ENCODE measurements at regions not wholly inside any gene's neighbourhood (a gene's known extent, or its start where the extent isn't known, plus 50 kb on each side); places are given as distances from the start of the nearest gene placed in this dataset.

DNA sequence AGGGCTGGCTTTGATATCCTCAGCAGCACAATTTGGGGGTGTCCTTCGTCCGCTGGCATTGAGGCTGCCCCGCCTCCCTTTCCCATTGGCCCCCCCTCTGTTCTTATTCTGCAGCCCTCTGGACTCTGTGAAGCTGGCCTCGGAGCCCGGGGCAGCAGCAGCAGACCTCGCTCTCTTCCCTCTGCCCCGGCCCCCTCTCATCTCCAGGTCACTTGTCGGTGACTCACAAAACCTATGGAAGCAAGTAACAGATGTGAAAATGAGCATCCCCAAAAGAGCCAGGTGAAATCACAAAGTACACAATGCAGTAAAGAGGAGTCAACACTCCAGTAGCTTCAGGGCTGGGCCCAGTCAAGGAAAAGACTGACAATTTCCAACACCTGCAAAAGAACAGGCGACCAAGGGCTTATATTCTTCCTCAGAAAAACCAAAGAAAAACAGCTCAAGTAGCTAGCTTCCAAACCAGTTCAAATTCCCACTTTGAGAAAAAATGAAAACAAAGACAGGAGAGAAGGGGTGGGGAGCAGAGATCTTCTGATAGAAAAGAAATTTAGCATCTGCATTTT lies 97.5 kb downstream of the ZNF608 start:
- DNase-seq (ENCODE audit: low read depth in 4 of 4, low spot score in 2 of 4), result no peak

DNA sequence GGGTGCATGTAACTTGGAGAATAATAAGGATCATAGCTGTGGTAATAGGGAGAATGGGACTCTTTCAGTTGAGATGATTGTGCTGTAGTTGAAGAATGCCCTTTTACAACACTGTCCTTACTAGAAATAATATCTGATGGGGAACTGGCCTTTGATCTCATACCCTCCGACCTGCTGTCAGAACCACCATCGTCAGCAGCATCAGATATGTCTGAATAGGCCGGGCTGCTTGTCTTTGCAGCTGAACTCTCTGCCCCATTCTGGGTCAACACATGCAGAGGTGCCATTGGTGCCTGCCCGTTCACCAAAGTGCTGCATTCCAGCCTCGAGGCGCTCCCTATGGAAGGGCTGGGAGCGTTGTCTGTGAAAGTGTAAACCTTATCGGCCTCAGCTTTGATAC lies 99.1 kb downstream of the ZNF608 start:
- DNase-seq (ENCODE audit: low read depth in 4 of 4, low spot score in 2 of 4), result no peak

DNA sequence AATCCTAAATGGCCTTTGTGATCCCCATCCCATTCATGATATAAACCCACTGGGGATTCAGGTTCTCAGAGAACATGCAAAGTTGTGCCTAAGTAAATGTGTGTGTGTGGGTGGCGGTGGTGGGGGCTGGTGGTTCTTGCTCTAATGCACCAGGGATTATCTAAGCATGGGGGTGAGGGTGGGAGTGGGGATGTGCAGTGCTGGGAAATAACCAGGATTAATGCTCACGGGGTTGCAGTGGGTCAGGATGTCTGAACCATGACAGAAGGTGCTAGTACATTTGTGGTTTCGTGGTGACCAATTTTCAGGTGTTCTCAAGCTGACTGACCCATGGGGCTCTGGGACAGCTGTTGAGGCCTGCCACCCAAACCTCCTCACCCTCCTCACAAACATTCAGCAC lies 101.0 kb downstream of the ZNF608 start:
- no peak for DNase-seq (ENCODE audit: low read depth in 4 of 4, low spot score in 2 of 4)

DNA sequence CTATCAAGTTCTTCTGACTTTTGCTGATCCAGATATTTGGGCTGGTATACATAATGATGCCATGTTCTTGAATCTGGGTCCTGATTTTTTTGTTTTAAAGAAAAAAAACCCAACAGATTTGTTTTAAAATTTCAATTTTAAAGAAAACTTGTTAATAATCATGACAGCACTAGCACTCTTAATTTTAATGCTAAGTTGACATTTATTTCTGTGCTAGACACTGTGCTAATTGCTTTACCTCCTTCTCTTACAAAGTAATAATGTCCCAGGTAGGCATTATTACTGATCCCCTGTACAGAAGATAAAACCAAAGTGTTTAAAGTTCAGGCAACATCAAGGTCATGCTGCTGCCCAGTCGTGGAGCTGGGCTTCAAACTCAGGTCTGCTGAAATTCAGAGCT lies 101.9 kb downstream of the ZNF608 start:
- no peak for DNase-seq (ENCODE audit: low read depth in 4 of 4, low spot score in 2 of 4)

DNA sequence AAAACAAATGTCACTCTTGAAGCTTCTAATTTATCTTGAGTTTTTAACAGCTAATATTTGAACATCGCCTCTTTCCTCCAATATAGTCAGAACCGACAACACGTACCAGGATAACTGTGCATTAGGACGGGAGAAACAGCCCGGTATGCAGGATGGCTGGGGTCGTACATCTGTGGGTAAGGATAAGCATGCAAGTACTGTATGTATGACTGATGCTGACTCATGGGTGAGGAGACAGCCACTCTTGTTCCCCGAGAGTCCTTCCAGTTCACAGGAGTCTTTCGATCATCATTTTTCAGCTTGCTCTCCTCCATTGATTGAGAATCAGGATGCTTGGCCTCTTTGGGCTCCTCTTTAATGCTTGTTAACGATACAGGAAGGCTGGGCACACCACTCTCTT lies 102.3 kb downstream of the ZNF608 start:
- DNase-seq (ENCODE audit: low read depth in 4 of 4, low spot score in 2 of 4), result no peak

DNA sequence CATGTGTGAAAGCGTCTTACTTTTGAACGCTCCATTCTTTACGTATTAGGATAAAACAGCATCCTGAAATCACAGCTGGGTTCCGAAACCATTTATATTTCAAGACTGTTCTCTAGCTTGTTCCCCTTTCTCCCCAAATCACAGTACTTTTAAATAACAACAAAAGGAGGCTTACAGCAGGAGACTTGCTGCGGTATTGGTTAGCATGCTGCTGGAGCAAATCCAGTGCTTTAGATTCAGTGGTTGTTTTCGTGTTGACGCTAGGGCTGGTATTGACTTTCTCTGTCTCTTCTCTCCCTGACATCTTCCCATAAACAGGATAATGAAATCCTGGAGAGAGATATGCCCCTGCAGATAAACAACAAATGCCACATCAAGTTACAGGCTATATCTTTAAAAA lies 103.1 kb downstream of the ZNF608 start:
- DNase-seq (ENCODE audit: low read depth in 4 of 4, low spot score in 2 of 4), result no peak

DNA sequence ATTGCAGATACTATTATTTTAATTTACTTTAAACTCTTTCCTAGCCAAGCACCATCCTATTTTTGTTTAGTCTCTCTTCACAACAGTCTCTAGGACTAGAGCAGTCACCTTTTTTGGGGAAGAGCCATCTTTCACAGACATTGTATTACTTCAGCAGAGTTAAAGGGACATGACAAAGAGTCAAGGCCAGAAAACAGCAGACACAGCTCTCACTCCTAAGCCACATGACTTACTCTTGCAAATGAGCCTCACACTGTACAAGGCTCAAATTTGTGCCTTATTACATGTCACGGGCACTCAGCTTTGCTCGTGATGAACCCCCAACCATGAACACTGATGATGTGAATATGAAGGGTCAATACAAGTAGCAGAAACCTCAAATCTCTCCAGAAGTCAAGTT lies 104.3 kb downstream of the ZNF608 start:
- no peak for DNase-seq (ENCODE audit: low read depth in 4 of 4, low spot score in 2 of 4)

GRCh38 chr5:124641154-124641792 lies 105.2 kb downstream of the ZNF608 start:
- no peak for DNase-seq (ENCODE audit: low read depth in 4 of 4, low spot score in 2 of 4)

GRCh38 chr5:124639095-124639665 lies 107.3 kb downstream of the ZNF608 start:
- no peak for DNase-seq (ENCODE audit: low read depth in 4 of 4, low spot score in 2 of 4)

DNA sequence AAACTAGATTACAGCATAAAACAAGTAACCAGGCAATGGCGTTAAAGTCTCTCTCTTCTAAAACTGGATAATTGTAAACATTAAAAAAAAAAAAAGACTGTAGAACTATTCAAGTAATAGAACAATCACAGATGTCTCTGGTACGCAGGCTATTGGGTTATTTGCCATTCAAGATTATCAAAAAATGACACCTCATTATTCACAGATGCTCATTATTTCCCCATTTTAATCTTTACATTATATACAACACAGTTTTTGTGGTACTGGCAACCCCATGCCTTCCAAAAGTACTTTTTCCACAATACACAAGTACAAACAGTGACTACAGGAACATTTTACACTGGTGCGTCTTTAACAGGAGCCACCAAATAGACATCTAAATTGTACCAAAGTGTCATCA lies 109.4 kb downstream of the ZNF608 start:
- DNase-seq (ENCODE audit: low read depth in 4 of 4, low spot score in 2 of 4), result no peak

DNA sequence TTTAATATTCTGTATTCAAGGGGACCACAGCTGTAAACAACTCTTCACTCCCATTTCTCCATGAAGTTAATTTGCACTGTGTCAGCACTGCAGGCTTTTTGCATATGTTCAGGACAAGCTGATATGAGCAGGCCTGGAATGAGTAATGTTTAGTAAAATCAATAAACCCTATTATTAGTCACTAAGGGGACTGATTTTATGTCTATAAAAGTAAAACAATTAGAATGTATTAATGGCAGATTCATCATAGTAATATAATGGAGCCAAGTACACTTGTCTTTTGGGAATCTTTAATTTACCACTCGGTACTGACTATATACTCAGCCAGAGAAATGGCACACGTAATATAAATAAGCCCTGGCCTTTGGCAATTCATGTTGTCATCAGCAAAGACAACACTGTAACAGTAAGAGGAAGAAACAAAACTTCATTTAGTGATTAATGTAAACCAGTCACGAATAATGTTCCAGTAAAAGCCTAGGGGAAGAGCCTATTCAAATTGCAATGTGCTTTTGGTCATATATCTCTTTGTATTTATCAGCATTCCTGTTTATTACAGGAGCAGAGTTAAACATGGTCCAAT lies 111.6 kb downstream of the ZNF608 start:
- no peak for DNase-seq (ENCODE audit: low read depth in 4 of 4, low spot score in 2 of 4)

- no peak for DNase-seq (ENCODE audit: low read depth in 4 of 4, low spot score in 2 of 4)
These were observed 112.2 kb downstream of the ZNF608 start for GRCh38 chr5:124634228-124634739.

- DNase-seq (ENCODE audit: low read depth in 4 of 4, low spot score in 2 of 4), result no peak
These were observed 113.2 kb downstream of the ZNF608 start for GRCh38 chr5:124633209-124633608.

DNA sequence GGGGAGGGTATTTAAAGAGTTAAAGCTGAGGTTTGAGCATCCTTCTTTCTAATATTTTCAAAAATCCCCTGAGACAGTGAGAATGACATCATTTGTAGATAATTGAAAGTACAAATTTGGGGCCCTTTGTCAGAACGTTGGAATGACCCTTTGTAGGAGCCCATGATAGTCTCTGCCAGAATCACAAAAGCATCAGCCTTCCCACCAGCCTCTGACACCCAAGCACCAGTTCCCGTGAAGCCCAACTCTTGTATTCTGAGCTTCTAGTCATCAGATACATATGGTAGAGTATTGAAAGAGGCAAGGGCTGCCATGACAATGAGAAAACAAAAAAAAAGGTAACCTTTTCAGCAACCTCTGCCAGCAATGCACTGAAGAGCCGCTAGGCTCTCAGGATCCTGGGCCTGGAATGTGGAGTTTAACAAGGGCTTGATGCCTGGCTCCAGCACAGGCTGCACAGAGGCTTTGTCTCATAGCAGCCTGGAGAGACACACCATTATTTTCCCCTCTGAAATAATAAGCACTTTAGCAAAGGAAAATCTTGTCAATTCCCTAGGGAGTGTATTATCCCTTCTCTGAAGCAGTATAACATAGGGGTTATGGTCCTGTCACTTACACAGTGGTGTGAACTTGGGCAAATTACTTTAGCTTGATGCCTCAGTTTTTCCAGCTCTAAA lies 114.4 kb downstream of the ZNF608 start:
- DNase-seq (ENCODE audit: low read depth in 4 of 4, low spot score in 2 of 4), result no peak

- no peak for DNase-seq (ENCODE audit: low read depth in 4 of 4, low spot score in 2 of 4)
These were observed 115.4 kb downstream of the ZNF608 start for GRCh38 chr5:124630767-124631704.

- DNase-seq (ENCODE audit: low read depth in 4 of 4, low spot score in 2 of 4), result no peak
These were observed 117.5 kb downstream of the ZNF608 start for GRCh38 chr5:124628721-124629596.

DNA sequence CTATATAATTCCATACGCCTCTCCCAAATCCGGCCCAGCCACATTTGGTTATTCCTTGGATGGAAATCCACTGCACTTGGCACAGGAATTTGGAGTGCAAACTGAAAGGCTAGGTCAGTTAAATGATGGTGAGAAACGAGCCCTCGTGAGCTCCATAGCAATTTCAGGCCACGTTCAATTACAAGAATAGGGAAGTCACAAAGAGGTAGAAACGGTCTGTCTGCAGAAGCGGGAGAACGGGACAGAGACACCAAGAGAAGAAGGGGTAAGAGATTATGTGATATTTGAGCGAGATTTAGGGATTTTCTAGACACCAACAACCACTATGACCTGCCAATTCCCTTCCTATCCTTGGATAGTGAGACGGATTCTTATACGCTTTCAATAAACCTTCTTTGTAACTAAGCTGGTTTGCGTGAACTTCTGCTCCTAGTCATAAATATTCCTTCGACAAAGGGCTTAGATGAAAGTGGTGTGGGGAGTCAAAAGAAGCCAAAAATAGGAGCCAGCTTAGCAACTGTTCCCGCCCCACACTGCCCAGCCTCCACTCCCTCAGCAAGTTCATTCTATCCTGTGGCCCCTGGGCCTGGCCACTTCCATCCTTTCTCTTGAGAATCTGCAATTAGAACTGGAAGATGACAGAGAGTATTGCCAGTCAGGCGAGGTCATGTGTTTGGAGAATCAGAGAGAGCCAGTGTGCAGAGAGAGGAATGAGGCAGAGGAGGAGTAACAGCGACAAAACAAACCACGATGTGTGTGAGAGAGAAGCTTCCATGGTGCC lies 118.4 kb downstream of the ZNF608 start:
- DNase-seq (ENCODE audit: low read depth in 4 of 4, low spot score in 2 of 4), result no peak

DNA sequence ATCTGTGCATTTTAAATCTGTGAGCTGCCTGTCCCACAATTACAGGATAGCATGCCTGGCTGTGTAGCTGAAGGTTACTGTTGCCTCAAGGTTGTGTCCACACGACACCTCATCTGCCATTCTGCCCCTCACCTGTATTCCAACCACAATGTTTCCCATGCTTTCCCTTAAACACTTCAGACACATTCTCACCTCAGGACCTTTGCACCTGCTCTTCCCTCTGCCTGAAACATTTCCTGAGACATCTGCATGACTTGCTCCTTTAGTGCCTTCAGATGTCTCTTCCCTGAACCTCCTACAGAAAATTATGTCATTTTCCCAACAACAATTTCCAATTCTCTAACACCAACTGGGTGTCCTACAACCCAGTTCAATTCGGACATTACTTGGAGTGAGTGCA lies 120.4 kb downstream of the ZNF608 start:
- DNase-seq (ENCODE audit: low read depth in 4 of 4, low spot score in 2 of 4), result no peak

- no peak for DNase-seq (ENCODE audit: low read depth in 4 of 4, low spot score in 2 of 4)
These were observed 123.2 kb downstream of the ZNF608 start for GRCh38 chr5:124623265-124623664.

Data from left renal cortex interstitium (tissue), 4 donors.